ENCODE measurements at regions not wholly inside any gene's neighbourhood (a gene's known extent, or its start where the extent isn't known, plus 50 kb on each side); places are given as distances from the start of the nearest gene placed in this dataset.

DNA sequence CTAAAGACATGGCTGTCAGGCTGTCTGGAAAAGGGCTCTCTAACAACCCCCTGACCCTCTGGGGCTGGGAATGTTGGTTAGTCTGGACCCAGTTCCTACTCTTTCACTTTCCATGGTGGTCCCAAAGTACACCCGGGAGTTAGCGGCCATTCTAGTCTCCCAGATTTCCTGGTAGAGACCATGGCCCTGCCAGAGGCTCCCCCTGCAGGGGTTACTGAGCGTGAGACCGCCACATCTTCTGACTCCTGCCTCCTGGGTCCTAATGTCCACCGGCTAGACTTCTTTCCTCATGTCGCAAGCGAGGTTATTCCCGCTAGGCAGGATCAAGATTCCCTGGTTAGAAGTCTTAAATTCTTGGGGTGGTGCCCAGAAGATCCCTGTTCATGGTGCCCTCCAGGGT lies 540.0 kb upstream of the ROBO1 start:
- in situ Hi-C loops (cut with MboI; ENCODE audit: low pct_unique_long_range_greater_than_20kb, low sequenced_read_pairs, unreplicated experiment): no loop called here

DNA sequence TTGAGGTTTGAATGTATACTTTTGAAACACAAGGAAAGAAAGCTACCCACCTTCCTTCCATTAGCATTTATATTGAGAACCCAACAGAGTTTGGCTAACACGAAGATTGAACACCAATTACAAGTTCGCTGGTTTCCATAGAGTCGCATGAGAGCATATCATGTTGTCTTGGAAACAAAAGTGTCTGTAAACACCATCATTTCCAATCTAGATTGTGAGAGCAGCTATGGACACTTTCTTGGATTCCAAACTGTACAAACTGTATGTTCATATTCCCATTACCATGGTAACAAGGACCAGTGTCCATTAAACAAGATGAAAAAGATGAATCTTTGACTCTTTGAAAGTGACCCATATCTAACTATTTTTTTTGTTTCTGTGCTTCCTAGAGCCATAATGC lies 529.9 kb upstream of the ROBO1 start:
- TF ChIP-seq, protein P1, sequence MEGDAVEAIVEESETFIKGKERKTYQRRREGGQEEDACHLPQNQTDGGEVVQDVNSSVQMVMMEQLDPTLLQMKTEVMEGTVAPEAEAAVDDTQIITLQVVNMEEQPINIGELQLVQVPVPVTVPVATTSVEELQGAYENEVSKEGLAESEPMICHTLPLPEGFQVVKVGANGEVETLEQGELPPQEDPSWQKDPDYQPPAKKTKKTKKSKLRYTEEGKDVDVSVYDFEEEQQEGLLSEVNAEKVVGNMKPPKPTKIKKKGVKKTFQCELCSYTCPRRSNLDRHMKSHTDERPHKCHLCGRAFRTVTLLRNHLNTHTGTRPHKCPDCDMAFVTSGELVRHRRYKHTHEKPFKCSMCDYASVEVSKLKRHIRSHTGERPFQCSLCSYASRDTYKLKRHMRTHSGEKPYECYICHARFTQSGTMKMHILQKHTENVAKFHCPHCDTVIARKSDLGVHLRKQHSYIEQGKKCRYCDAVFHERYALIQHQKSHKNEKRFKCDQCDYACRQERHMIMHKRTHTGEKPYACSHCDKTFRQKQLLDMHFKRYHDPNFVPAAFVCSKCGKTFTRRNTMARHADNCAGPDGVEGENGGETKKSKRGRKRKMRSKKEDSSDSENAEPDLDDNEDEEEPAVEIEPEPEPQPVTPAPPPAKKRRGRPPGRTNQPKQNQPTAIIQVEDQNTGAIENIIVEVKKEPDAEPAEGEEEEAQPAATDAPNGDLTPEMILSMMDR (IDR thresholded peaks at IDR 0.05; ENCODE audit: extremely low read depth, insufficient read depth, missing control alignments): no peak
- in situ Hi-C loops (cut with MboI; ENCODE audit: low pct_unique_long_range_greater_than_20kb, low sequenced_read_pairs, unreplicated experiment): no loop called here

More for the DNA sequence above, 540.0 kb upstream of the ROBO1 start:
- DNase-seq (ENCODE audit: low spot score): no peak
- TF ChIP-seq, protein P1 (IDR thresholded peaks at IDR 0.05; ENCODE audit: extremely low read depth, insufficient read depth, missing control alignments): no peak

DNA sequence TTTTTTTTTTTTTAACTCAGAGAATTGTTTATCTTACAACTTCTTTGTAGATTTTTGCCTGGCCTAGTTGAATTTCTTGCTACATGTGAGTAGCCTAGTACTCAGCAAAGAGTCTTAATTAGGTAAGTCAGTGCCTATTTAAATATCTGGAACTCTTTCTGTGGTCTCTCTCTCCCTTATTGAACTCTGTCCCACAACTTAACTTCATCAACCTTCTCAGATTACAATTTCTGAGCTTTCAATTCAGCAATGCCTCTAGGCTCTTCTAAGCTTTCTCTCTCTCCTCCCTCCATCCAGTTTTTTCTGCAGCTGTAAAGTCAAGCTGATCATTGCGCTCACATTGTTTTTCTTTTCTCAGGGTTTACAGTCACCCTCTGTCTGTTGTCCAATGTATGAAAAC lies 517.6 kb upstream of the ROBO1 start:
- TF ChIP-seq, protein P1 (IDR thresholded peaks at IDR 0.05; ENCODE audit: extremely low read depth, insufficient read depth, missing control alignments): no peak
- no peak for DNase-seq (ENCODE audit: low spot score)
- in situ Hi-C loops (cut with MboI; ENCODE audit: low pct_unique_long_range_greater_than_20kb, low sequenced_read_pairs, unreplicated experiment): no loop called here

More for the DNA sequence above, 529.9 kb upstream of the ROBO1 start:
- DNase-seq (ENCODE audit: low spot score): no peak

DNA sequence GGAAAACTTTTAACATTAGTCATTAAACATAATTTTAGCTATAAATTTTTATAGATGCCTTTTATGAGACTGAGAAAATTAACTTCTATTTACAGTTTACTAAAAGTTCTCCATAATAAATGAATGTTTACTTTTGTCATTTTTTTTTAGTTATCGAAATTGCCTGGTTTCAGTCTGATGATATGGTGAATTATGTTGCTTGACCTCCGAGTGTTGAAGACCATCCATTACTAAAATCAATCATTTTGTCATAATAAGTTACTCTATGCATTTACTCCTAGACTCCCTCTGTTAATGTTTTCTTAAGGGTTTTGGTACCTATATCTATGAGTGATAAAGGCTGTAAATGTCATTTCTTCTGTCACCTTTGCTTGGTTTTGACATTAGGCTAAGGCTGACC lies 516.0 kb upstream of the ROBO1 start:
- in situ Hi-C loops (cut with MboI; ENCODE audit: low pct_unique_long_range_greater_than_20kb, low sequenced_read_pairs, unreplicated experiment): no loop called here
- TF ChIP-seq, protein P1 (IDR thresholded peaks at IDR 0.05; ENCODE audit: extremely low read depth, insufficient read depth, missing control alignments): no peak
- DNase-seq (ENCODE audit: low spot score): no peak

DNA sequence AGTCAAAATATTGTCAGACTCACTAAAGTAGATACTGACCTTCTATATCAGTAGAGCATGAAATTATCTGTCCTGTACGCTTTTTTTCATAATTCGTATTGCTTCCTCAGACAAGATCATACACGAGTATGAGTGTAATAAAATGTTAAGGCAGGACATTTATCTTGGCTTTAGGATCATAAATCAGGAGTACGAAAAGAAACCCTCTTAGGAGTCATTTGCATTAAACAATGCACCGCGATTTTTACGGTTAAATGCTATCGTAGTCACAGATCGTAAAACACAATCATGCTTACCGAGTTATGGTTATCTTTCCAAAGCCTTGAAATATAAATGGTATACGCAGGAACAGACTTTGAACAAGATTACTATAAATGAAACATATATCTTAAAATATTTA lies 510.3 kb upstream of the ROBO1 start:
- no peak for DNase-seq (ENCODE audit: low spot score)
- in situ Hi-C loops (cut with MboI; ENCODE audit: low pct_unique_long_range_greater_than_20kb, low sequenced_read_pairs, unreplicated experiment): no loop called here
- TF ChIP-seq, protein P1 (IDR thresholded peaks at IDR 0.05; ENCODE audit: extremely low read depth, insufficient read depth, missing control alignments): no peak

DNA sequence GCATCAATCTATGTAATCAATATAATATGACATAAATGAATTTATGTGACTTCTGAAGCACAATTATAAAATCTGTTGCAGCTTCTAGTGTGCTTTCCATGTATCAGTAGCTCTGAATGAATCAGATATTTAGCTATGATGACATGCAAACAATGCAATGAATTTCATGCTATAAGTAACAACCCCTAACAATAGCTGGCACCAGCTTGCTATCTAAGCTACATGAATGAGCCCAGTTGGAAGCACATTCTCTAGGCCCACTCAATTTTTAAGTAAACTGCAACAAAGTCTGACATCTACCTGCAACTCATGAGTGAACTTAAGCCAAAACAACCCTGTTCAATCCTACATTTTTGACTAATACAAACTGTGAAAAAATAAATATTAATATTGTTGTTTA lies 507.3 kb upstream of the ROBO1 start:
- in situ Hi-C loops (cut with MboI; ENCODE audit: low pct_unique_long_range_greater_than_20kb, low sequenced_read_pairs, unreplicated experiment): no loop called here
- TF ChIP-seq, protein P1 (IDR thresholded peaks at IDR 0.05; ENCODE audit: extremely low read depth, insufficient read depth, missing control alignments): no peak
- no peak for DNase-seq (ENCODE audit: low spot score)

DNA sequence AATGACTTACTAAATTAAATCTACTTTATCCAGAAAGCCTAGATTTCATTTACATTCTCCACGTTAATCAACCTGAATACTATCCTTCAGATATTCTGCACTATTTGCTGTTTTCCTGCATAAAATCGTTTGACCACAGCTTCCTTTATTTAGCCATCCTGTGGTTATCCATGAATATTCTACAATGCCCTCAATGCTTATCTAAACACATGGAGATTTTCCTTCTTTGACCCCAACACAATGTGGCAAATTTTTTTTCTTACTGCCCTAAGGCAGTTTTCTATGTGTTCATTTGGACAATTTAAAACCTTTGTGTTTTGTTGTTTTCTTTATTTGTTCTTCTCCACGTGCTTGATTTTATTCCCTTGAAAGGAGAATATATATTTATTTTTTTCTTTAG lies 495.5 kb upstream of the ROBO1 start:
- DNase-seq (ENCODE audit: low spot score): no peak
- in situ Hi-C loops (cut with MboI; ENCODE audit: low pct_unique_long_range_greater_than_20kb, low sequenced_read_pairs, unreplicated experiment): no loop called here
- TF ChIP-seq, protein P1 (IDR thresholded peaks at IDR 0.05; ENCODE audit: extremely low read depth, insufficient read depth, missing control alignments): no peak
